ENCODE measurements at regions not wholly inside any gene's neighbourhood (a gene's known extent, or its start where the extent isn't known, plus 50 kb on each side); places are given as distances from the start of the nearest gene placed in this dataset.

DNA sequence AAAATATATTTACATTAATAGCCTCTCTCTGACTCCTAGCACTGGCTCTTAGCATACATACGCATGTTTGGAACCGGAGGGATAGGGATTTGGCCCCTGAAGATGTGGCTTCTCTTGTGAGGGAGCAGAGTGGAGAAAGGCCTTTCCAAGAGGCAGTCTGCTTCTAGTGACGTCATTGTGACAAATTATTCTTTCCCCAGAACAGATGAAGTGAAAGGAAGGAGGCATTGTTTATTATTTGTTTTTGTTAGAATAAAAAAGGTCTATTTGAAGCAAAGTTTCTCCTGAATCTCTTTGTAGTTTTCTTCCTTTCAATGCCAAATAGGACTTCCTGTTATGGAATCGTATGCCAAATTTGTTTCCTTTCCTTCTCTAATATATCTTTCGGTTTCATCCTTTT lies 361.6 kb downstream of the ICE1 start:
- in situ Hi-C loops (cut with HindIII; ENCODE audit: low sequenced_read_pairs), result no loop called here
- no peak for DNase-seq (ENCODE audit: low read depth, low spot score)
- H3K4me3 ChIP-seq (ENCODE audit: low read depth, low read length), result no peak overlapping the region
- TF ChIP-seq, protein P1, sequence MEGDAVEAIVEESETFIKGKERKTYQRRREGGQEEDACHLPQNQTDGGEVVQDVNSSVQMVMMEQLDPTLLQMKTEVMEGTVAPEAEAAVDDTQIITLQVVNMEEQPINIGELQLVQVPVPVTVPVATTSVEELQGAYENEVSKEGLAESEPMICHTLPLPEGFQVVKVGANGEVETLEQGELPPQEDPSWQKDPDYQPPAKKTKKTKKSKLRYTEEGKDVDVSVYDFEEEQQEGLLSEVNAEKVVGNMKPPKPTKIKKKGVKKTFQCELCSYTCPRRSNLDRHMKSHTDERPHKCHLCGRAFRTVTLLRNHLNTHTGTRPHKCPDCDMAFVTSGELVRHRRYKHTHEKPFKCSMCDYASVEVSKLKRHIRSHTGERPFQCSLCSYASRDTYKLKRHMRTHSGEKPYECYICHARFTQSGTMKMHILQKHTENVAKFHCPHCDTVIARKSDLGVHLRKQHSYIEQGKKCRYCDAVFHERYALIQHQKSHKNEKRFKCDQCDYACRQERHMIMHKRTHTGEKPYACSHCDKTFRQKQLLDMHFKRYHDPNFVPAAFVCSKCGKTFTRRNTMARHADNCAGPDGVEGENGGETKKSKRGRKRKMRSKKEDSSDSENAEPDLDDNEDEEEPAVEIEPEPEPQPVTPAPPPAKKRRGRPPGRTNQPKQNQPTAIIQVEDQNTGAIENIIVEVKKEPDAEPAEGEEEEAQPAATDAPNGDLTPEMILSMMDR (IDR thresholded peaks at IDR 0.05; ENCODE audit: low read depth, low read length), result no peak

DNA sequence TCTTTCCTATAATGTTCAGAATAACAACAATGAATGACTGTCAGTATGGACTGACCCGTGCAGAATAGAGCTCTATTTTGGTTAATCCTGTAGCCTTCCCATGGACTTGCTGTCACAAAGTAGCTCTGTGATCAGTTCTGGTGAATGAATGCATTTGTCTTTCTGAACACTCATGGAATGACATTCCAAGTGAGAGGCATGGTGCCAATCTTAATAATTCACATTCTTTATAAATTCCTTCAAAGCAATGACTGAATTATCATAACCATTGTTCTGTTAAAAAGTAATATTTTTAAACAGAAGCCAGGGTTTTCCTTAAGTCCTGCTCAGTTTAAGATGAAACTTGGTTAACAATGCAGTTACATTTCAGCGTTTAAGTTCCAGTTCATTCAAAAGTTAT lies 360.5 kb downstream of the ICE1 start:
- TF ChIP-seq, protein P1 (IDR thresholded peaks at IDR 0.05; ENCODE audit: low read depth, low read length), result no peak
- H3K4me3 ChIP-seq (ENCODE audit: low read depth, low read length), result no peak overlapping the region
- DNase-seq (ENCODE audit: low read depth, low spot score), result no peak
- in situ Hi-C loops (cut with HindIII; ENCODE audit: low sequenced_read_pairs), result no loop called here

DNA sequence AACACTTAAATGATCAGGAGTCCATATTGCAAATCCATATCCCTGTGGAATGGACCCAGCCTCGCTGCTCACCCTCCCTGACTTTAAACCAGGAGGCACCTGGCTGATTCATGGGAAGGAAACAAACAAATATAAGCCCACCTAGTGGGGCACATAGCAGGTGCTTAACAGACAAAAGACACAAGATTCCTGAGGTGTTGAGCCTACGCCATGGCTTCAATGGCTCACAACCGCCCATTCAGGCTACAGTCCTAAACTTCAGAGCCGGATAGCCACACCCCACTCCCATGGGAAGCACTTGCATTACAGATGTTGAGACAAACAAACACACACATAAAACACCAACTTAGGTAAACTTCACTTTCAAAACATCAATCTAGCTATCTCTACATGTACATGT lies 359.9 kb downstream of the ICE1 start:
- TF ChIP-seq, protein P1 (IDR thresholded peaks at IDR 0.05; ENCODE audit: low read depth, low read length), result no peak
- H3K4me3 ChIP-seq (ENCODE audit: low read depth, low read length), result no peak overlapping the region
- no peak for DNase-seq (ENCODE audit: low read depth, low spot score)
- in situ Hi-C loops (cut with HindIII; ENCODE audit: low sequenced_read_pairs), result no loop called here

DNA sequence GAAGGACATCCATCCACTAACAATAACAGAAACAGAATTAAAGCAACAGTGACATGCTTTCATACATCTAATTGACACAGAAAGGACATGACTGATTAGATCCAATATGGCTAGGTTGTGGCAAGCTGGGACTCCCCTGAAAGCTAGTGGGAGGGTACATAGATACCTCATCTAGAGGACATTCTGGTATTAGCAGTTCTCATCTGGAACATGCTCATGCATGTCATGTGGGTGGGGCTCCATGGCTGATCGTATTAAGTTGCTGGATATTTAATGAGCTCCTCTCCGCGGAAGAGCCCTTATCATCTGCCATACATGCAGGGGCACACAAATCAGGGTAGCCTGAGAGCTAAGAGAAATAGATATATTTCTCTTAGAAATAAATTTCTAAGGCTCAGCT lies 358.9 kb downstream of the ICE1 start:
- in situ Hi-C loops (cut with HindIII; ENCODE audit: low sequenced_read_pairs), result no loop called here
- TF ChIP-seq, protein P1 (IDR thresholded peaks at IDR 0.05; ENCODE audit: low read depth, low read length), result no peak
- no peak for DNase-seq (ENCODE audit: low read depth, low spot score)

DNA sequence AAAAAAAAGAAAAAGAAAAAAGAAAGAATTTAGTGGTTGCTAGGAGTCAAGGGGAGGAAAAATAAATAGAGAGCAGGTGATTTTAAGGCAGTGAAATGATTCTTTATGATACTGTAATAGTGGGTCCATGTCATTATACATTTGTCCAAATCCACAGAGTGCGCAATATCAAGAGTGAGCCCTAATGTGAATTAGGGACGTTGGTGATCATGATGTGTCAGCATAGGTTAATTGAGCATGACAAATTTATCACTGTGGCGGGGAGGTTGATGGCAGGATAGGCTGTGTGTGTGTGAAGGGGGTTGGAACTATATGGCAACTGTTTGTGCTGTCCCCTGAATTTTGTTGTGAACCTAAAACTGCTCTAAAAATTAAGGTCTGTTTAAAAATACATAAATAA lies 357.8 kb downstream of the ICE1 start:
- no peak overlapping the region for H3K4me3 ChIP-seq (ENCODE audit: low read depth, low read length)
- TF ChIP-seq, protein P1 (IDR thresholded peaks at IDR 0.05; ENCODE audit: low read depth, low read length), result no peak
- in situ Hi-C loops (cut with HindIII; ENCODE audit: low sequenced_read_pairs), result no loop called here
- no peak for DNase-seq (ENCODE audit: low read depth, low spot score)

More for the DNA sequence above, 358.9 kb downstream of the ICE1 start:
- H3K4me3 ChIP-seq (ENCODE audit: low read depth, low read length), result no peak overlapping the region

DNA sequence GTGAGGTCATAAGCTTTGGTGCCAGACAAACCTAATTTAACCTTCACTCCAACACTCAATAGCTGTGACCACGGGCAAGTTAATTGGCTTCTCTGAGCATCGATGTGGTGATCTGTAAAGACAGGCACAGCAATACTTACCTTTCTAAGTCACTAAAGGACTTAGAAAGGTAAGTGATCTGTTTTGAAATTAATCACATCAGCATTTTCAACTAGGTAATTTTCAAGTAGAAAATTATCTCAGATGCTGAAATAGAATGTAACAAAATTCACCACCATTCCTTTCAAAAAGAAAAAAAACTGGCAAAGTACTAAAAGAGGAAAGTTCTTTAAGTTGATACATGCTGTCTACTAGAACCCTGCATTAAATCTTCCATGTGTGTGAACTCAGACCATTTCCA lies 354.5 kb downstream of the ICE1 start:
- no peak for DNase-seq (ENCODE audit: low read depth, low spot score)
- in situ Hi-C loops (cut with HindIII; ENCODE audit: low sequenced_read_pairs), result no loop called here
- TF ChIP-seq, protein P1 (IDR thresholded peaks at IDR 0.05; ENCODE audit: low read depth, low read length), result no peak
- H3K4me3 ChIP-seq (ENCODE audit: low read depth, low read length), result no peak overlapping the region

DNA sequence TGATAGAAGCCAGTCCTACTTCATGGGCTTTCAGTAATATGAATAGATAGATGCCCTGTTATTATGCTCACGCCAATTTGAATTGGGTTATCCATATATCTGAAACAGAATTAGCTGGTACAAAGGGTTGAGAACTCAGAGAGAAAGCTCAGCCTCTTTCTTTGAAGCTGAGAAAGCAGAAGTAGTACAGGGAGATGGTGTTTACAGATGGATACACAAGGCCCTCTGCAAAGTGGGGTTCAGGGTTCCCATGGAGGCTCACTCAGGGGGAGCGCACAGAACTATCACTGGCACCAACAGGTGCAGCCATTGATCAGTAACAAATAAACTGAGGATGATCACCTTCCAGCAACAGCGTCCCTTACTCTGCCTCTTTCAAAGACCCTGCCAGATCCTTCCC lies 349.7 kb downstream of the ICE1 start:
- no peak for DNase-seq (ENCODE audit: low read depth, low spot score)
- H3K4me3 ChIP-seq (ENCODE audit: low read depth, low read length), result no peak overlapping the region
- TF ChIP-seq, protein P1 (IDR thresholded peaks at IDR 0.05; ENCODE audit: low read depth, low read length), result no peak
- in situ Hi-C loops (cut with HindIII; ENCODE audit: low sequenced_read_pairs), result no loop called here

All from astrocyte of the spinal cord (primary cell).